Stimulated activated CD4-positive, alpha-beta T cell treated with anti-CD3 and anti-CD28 coated beads, TNF-alpha, amount 100 ng/mL, for 48 hours (primary cell): ENCODE measurements at regions not wholly inside any gene's neighbourhood (a gene's known extent, or its start where the extent isn't known, plus 50 kb on each side); places are given as distances from the start of the nearest gene placed in this dataset.

Experiments
- DNase-seq, 3 donors: peaks; one replicate each; pipeline ENCODE4 v3.0.0-alpha.2; 2020; ENCODE audit warnings: low read depth in 3 of 3

DNA sequence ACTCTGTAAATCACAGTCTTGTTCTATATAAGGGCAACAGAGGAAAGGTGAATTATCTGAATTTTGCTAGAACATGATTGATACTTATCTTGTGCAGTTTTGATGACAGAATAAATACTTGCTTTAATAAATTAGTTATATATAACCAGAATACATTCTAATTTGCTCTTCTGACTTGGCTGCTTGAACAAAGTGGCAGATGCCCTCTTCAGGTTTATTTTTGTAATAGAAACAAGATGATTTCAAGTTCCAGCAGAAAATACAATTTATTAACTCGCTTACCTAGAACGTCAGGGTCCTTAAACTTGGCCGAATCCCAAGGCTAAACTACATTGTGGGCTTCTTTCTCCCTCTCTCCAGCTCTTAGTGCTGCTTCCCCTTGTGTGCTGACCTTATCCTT lies 57.6 kb upstream of the SSTR1 start:
- no peak for DNase-seq
